Astrocyte (in vitro differentiated cells and primary cell): ENCODE measurements at regions not wholly inside any gene's neighbourhood (a gene's known extent, or its start where the extent isn't known, plus 50 kb on each side); places are given as distances from the start of the nearest gene placed in this dataset.

Experiments
- DNase-seq: peaks from one replicate; pipeline ENCODE4 v3.0.0-alpha.2; 2010; ENCODE audit warnings: low read depth
- FAIRE-seq: peaks from 2 replicates; lab custom pipeline; 2011; peaks lifted over from hg19 to GRCh38; lab: Jason Lieb, UNC
- H2AFZ ChIP-seq: 2 replicates; pipeline ENCODE4 v1.6.0; 2012; ENCODE audit warnings: low read depth, low read length, inconsistent platforms
- H3K27ac ChIP-seq: 2 replicates; pipeline ENCODE4 v1.5.1; 2011; ENCODE audit warnings: low read depth, low read length, inconsistent platforms
- H3K27me3 ChIP-seq: 2 replicates; pipeline ENCODE4 v1.6.0; 2011; ENCODE audit warnings: low read length, inconsistent platforms; ENCODE audit not compliant: insufficient read depth
- H3K36me3 ChIP-seq: 2 replicates; pipeline ENCODE4 v1.5.1; 2011; ENCODE audit warnings: low read length, inconsistent platforms; ENCODE audit not compliant: insufficient read depth
- H3K4me1 ChIP-seq: 2 replicates; pipeline ENCODE4 v1.5.1; 2011; ENCODE audit warnings: low read length, inconsistent platforms; ENCODE audit not compliant: insufficient read depth
- H3K4me2 ChIP-seq: 2 replicates; pipeline ENCODE4 v1.6.0; 2012; ENCODE audit warnings: low read length, inconsistent platforms
- H3K4me3 ChIP-seq: 2 replicates; pipeline ENCODE4 v1.5.1; 2011; ENCODE audit warnings: low read depth, mild to moderate bottlenecking, low read length, inconsistent platforms; ENCODE audit not compliant: insufficient read depth
- H3K79me2 ChIP-seq: 2 replicates; pipeline ENCODE4 v1.6.0; 2012; ENCODE audit warnings: mild to moderate bottlenecking, low read length, inconsistent platforms; ENCODE audit not compliant: insufficient read depth
- H3K9ac ChIP-seq: 2 replicates; pipeline ENCODE4 v1.6.0; 2012; ENCODE audit warnings: mild to moderate bottlenecking, low read length, inconsistent platforms
- H3K9me3 ChIP-seq: 2 replicates; pipeline ENCODE4 v1.5.1; 2012; ENCODE audit warnings: low read depth, mild to moderate bottlenecking, low read length, inconsistent platforms; ENCODE audit not compliant: insufficient read depth
- H4K20me1 ChIP-seq: 2 replicates; pipeline ENCODE4 v1.6.0; 2012; ENCODE audit warnings: low read length, inconsistent platforms; ENCODE audit not compliant: insufficient read depth
- H3K27ac Mint-ChIP-seq: one replicate; pipeline ENCODE4 v1.8.0; 2021; ENCODE audit warnings: mild to moderate bottlenecking, mixed read lengths; ENCODE audit not compliant: unreplicated experiment
- H3K27me3 Mint-ChIP-seq: one replicate; pipeline ENCODE4 v1.8.0; 2021; ENCODE audit warnings: low read depth, mixed read lengths; ENCODE audit not compliant: unreplicated experiment
- H3K36me3 Mint-ChIP-seq: one replicate; pipeline ENCODE4 v1.8.0; 2021; ENCODE audit warnings: low read depth, mixed read lengths; ENCODE audit not compliant: unreplicated experiment
- H3K4me1 Mint-ChIP-seq: one replicate; pipeline ENCODE4 v1.8.0; 2021; ENCODE audit warnings: low read depth, mixed read lengths; ENCODE audit not compliant: unreplicated experiment
- H3K4me3 Mint-ChIP-seq: one replicate; pipeline ENCODE4 v1.8.0; 2021; ENCODE audit warnings: mild to moderate bottlenecking, moderate library complexity, mixed read lengths; ENCODE audit not compliant: unreplicated experiment
- H3K9me3 Mint-ChIP-seq: one replicate; pipeline ENCODE4 v1.8.0; 2021; ENCODE audit warnings: mild to moderate bottlenecking, mixed read lengths; ENCODE audit not compliant: unreplicated experiment
- CTCF ChIP-seq: IDR thresholded peaks from 2 replicates; pipeline ENCODE4 v1.5.1; 2011; ENCODE audit warnings: low read depth, mild to moderate bottlenecking, inconsistent platforms, low read length, moderate library complexity; ENCODE audit not compliant: insufficient read depth
- EZH2 ChIP-seq: IDR thresholded peaks from 2 replicates; pipeline ENCODE4 v1.6.1; 2012; ENCODE audit warnings: mild to moderate bottlenecking, low read length, inconsistent platforms; ENCODE audit not compliant: insufficient read depth

GRCh38 chr1:194252199-194252598, 1065.8 kb upstream of the B3GALT2 start:
- Histone ChIP-seq H3K79me2 (no peaks in the 10 kb centered on the region), H2AFZ (no peak overlapping the region), H3K9ac (no peak overlapping the region), H3K27ac (no peak overlapping the region), H3K4me1 (no peaks in the 10 kb centered on the region), H3K27me3 (no peaks in the 10 kb centered on the region), H3K36me3 (no peaks in the 10 kb centered on the region), H4K20me1 (no peaks in the 10 kb centered on the region), H3K4me3 (no peak overlapping the region), H3K9me3 (no peaks in the 10 kb centered on the region), H3K4me2 (no peak overlapping the region)
- no peak overlapping the region for H3K4me3 Mint-ChIP-seq
- H3K9me3 Mint-ChIP-seq, result peaks cover 3% of the 10 kb centered on the region
- DNase-seq (peak; percentile 22), FAIRE-seq (no peak)
- no peaks in the 10 kb centered on the region for H3K36me3 Mint-ChIP-seq
- H3K4me1 Mint-ChIP-seq, result peaks cover 4% of the 10 kb centered on the region
- H3K27me3 Mint-ChIP-seq, result no peaks in the 10 kb centered on the region
- no peak for TF ChIP-seq EZH2
- no peak for TF ChIP-seq CTCF
- H3K27ac Mint-ChIP-seq, result peak overlapping the region; percentile 79

GRCh38 chr1:194241215-194241614, 1054.8 kb upstream of the B3GALT2 start:
- Histone ChIP-seq H3K4me3 (no peak overlapping the region), H3K4me2 (no peak overlapping the region), H4K20me1 (no peaks in the 10 kb centered on the region), H3K9ac (no peak overlapping the region), H3K27ac (no peak overlapping the region), H2AFZ (no peak overlapping the region), H3K9me3 (no peaks in the 10 kb centered on the region), H3K79me2 (no peaks in the 10 kb centered on the region), H3K4me1 (no peaks in the 10 kb centered on the region), H3K27me3 (no peaks in the 10 kb centered on the region), H3K36me3 (no peaks in the 10 kb centered on the region)
- Mint-ChIP-seq H3K4me3 (no peak overlapping the region), H3K36me3 (no peaks in the 10 kb centered on the region), H3K9me3 (no peaks in the 10 kb centered on the region), H3K27me3 (no peaks in the 10 kb centered on the region), H3K27ac (no peak overlapping the region), H3K4me1 (no peaks in the 10 kb centered on the region)
- FAIRE-seq (no peak), DNase-seq (no peak)
- TF ChIP-seq CTCF, result no peak
- no peak for TF ChIP-seq EZH2

GRCh38 chr1:194233069-194233468, 1046.7 kb upstream of the B3GALT2 start:
- TF ChIP-seq CTCF (no peak), EZH2 (no peak)
- no peak overlapping the region for H3K4me2 ChIP-seq
- no peaks in the 10 kb centered on the region for H3K27me3 ChIP-seq
- H3K79me2 ChIP-seq, result no peaks in the 10 kb centered on the region
- H3K4me3 Mint-ChIP-seq, result no peak overlapping the region
- H2AFZ ChIP-seq, result no peak overlapping the region
- no peak overlapping the region for H3K27ac ChIP-seq
- no peak overlapping the region for H3K9ac ChIP-seq
- no peaks in the 10 kb centered on the region for H3K4me1 Mint-ChIP-seq
- H3K27ac Mint-ChIP-seq, result no peak overlapping the region
- FAIRE-seq, result no peak
- H4K20me1 ChIP-seq, result no peaks in the 10 kb centered on the region
- no peak overlapping the region for H3K4me3 ChIP-seq
- H3K36me3 Mint-ChIP-seq, result no peaks in the 10 kb centered on the region
- no peaks in the 10 kb centered on the region for H3K4me1 ChIP-seq
- H3K27me3 Mint-ChIP-seq, result no peaks in the 10 kb centered on the region
- no peaks in the 10 kb centered on the region for H3K9me3 Mint-ChIP-seq
- H3K9me3 ChIP-seq, result no peaks in the 10 kb centered on the region
- no peaks in the 10 kb centered on the region for H3K36me3 ChIP-seq
- no peak for DNase-seq
